GM12878 (cell line): ENCODE measurements at regions not wholly inside any gene's neighbourhood (a gene's known extent, or its start where the extent isn't known, plus 50 kb on each side); places are given as distances from the start of the nearest gene placed in this dataset.

Source experiments
- ATAC-seq: fragments of 200-7000 bp; cut with Tn5 transposase; 3 replicates; pipeline ENCODE4 v1.9.1; 2020; ENCODE audit warnings: mild to moderate bottlenecking, moderate library complexity
- BruUV-seq: library from RNA; stranded (reverse); fragments of 400-500 nt; replicated peaks from 2 replicates; lab custom pipeline; 2021; lab: Mats Ljungman, UMichigan
- CTCF ChIA-PET: fragments of 300-600 bp; sonication (Branson Sonifier 250); formaldehyde crosslinking; extraction: SDS; loops from one replicate; lab custom pipeline; 2021; ENCODE audit warnings: inconsistent platforms; lab: Yijun Ruan, JAX
- POLR2A ChIA-PET: fragments of 350-600 bp; formaldehyde crosslinking; extraction: SDS; loops from one replicate; lab custom pipeline; 2021; ENCODE audit warnings: inconsistent platforms; lab: Charles Lee
- RAD21 ChIA-PET: fragments of 300-600 bp; sonication (Branson Sonifier 250); formaldehyde crosslinking; loops from one replicate; lab custom pipeline; 2023; ENCODE audit warnings: antibody characterized with exemption; ENCODE audit not compliant: unreplicated experiment; lab: Charles Lee
- SMC1A ChIA-PET: fragments of 300-600 bp; sonication (Branson Sonifier 250); formaldehyde crosslinking; loops from one replicate; lab custom pipeline; 2023; ENCODE audit not compliant: unreplicated experiment, uncharacterized antibody; lab: Charles Lee
- DNase-seq: peaks from one replicate; pipeline ENCODE4 v3.0.0-alpha.2; 2011; ENCODE audit warnings: low read depth, low spot score
- FAIRE-seq: peaks from 3 replicates; lab custom pipeline; 2011; peaks lifted over from hg19 to GRCh38; lab: Jason Lieb, UNC
- H2AFZ ChIP-seq: 2 replicates; pipeline ENCODE4 v1.6.0; 2011; ENCODE audit warnings: low read depth, low read length, control low read depth; ENCODE audit not compliant: control insufficient read depth
- H3K27ac ChIP-seq: 2 replicates; pipeline ENCODE4 v1.5.1; 2011; ENCODE audit warnings: control low read depth; ENCODE audit not compliant: control insufficient read depth, insufficient read depth
- H3K27me3 ChIP-seq, 2 experiments: replicated peaks in 1 of 2; 2 replicates each; pipeline versions ENCODE4 v1.6.0 to v1.6.1; 2011; ENCODE audit warnings: low read length in 1 of 2; ENCODE audit not compliant: control insufficient read depth in 2 of 2, insufficient read depth in 2 of 2
- H3K36me3 ChIP-seq, 2 experiments: 2 replicates each; pipeline ENCODE4 v1.5.1; 2011; ENCODE audit warnings: low read length in 1 of 2; ENCODE audit not compliant: control insufficient read depth in 2 of 2, insufficient read depth in 2 of 2
- H3K4me1 ChIP-seq: 2 replicates; pipeline ENCODE4 v1.6.1; 2011; ENCODE audit warnings: mild to moderate bottlenecking, low read length, moderate library complexity, mixed read lengths; ENCODE audit not compliant: control insufficient read depth, insufficient read depth
- H3K4me2 ChIP-seq: 2 replicates; pipeline ENCODE4 v1.6.0; 2011; ENCODE audit warnings: control low read depth; ENCODE audit not compliant: control insufficient read depth, insufficient read depth
- H3K4me3 ChIP-seq: fragments of 200-600 bp; sonication (generic); 2 replicates; pipeline ENCODE4 v1.5.1; 2016
- H3K79me2 ChIP-seq: 2 replicates; pipeline ENCODE4 v1.6.0; 2011; ENCODE audit warnings: low read length; ENCODE audit not compliant: control insufficient read depth, insufficient read depth
- H3K9ac ChIP-seq: 2 replicates; pipeline ENCODE4 v1.8.0; 2011; ENCODE audit warnings: low read length, control low read depth, mixed read lengths; ENCODE audit not compliant: control insufficient read depth, insufficient read depth
- H3K9me3 ChIP-seq: replicated peaks from 3 replicates; pipeline ENCODE4 v1.5.1; 2011; ENCODE audit warnings: mild to moderate bottlenecking, low read length; ENCODE audit not compliant: control insufficient read depth, insufficient read depth
- H4K20me1 ChIP-seq: 2 replicates; pipeline ENCODE4 v1.6.0; 2011; ENCODE audit not compliant: control insufficient read depth, insufficient read depth
- FOS ChIP-seq: IDR thresholded peaks from 3 replicates; pipeline ENCODE4 v1.6.1; 2011; ENCODE audit warnings: borderline replicate concordance; ENCODE audit not compliant: insufficient read length; ENCODE audit errors: extremely low read depth
- RELA ChIP-seq: fragments of 450-650 bp; IDR thresholded peaks from 2 replicates; pipeline ENCODE4 v1.8.0; 2014; ENCODE audit warnings: borderline replicate concordance; ENCODE audit not compliant: partially characterized antibody
- WGBS: methylation state at CpG from one replicate; pipeline ENCODE4 v1.1.6; 2016; ENCODE audit warnings: low lambda C conversion rate; ENCODE audit not compliant: insufficient replicate concordance, insufficient coverage; ENCODE audit errors: missing lambda C conversion rate; 5-methylcytosine and 5-hydroxymethylcytosine counted together
- in situ Hi-C: fragments of 300-500 bp; cut with MboI; formaldehyde crosslinking; loops from 9 replicates; pipeline ENCODE4 v1.14.3; 2018; ENCODE audit warnings: mixed read lengths
- intact Hi-C: fragments of 100-400 bp; cut with micrococcal nuclease; formaldehyde crosslinking; loops from one replicate; pipeline ENCODE4 v1.14.2; 2022; ENCODE audit not compliant: unreplicated experiment
- TF ChIP-seq, protein P1 (sequence below): fragments of 450-650 bp; formaldehyde crosslinking; IDR thresholded peaks from 2 replicates; pipeline ENCODE4 v1.4.0; 2022; ENCODE audit warnings: mild to moderate bottlenecking, moderate library complexity
- TF ChIP-seq, protein P2 (sequence below): fragments of 450-650 bp; formaldehyde crosslinking; IDR thresholded peaks from 2 replicates; pipeline ENCODE4 v1.4.0; 2020; ENCODE audit warnings: mild to moderate bottlenecking, moderate library complexity

DNA sequence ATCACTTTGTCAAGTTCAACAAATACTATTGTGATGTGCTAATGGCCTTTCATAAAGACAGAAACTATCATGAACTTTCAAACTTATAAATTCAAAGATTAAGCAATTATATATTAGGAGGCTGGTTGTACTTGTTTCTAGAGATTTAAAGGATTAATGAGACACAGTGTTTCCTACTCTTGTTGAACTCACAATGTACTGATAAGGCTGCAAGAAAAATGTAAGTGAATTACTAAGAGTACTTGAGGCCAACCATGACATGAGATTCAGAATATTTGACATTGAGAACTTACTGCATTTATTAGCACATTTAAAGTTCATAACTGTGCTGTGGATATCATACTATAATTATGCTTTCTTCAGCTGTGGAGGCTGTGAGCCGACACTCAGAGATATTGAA, 1210.5 kb upstream of the SORCS1 start:
- no peaks in the 10 kb centered on the region for H4K20me1 ChIP-seq
- DNase-seq (no peak), FAIRE-seq (no peak), ATAC-seq (no peak)
- H2AFZ ChIP-seq = no peak overlapping the region
- H3K9ac ChIP-seq = no peak overlapping the region
- no peaks in the 10 kb centered on the region for H3K27me3 ChIP-seq
- BruUV-seq = no TSS peak
- 42% methylated on average over 1 of the region's 1 CpG for WGBS
- intact Hi-C loops = no loop called here
- ChIA-PET POLR2A (no interaction called here), RAD21 (no interaction called here), CTCF (no interaction called here), SMC1A (no interaction called here)
- TF ChIP-seq RELA = no peak
- TF ChIP-seq, protein P1, sequence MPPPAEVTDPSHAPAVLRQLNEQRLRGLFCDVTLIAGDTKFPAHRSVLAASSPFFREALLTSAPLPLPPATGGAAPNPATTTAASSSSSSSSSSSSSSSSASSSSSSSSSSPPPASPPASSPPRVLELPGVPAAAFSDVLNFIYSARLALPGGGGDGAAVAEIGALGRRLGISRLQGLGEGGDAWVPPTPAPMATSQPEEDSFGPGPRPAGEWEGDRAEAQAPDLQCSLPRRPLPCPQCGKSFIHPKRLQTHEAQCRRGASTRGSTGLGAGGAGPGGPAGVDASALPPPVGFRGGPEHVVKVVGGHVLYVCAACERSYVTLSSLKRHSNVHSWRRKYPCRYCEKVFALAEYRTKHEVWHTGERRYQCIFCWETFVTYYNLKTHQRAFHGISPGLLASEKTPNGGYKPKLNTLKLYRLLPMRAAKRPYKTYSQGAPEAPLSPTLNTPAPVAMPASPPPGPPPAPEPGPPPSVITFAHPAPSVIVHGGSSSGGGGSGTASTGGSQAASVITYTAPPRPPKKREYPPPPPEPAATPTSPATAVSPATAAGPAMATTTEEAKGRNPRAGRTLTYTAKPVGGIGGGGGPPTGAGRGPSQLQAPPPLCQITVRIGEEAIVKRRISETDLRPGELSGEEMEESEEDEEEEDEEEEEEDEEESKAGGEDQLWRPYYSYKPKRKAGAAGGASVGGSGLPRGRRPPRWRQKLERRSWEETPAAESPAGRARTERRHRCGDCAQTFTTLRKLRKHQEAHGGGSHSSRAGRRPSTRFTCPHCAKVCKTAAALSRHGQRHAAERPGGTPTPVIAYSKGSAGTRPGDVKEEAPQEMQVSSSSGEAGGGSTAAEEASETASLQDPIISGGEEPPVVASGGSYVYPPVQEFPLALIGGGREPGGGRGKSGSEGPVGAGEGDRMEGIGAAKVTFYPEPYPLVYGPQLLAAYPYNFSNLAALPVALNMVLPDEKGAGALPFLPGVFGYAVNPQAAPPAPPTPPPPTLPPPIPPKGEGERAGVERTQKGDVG (CRISPR knock-in tag) = no peak
- TF ChIP-seq, protein P2, sequence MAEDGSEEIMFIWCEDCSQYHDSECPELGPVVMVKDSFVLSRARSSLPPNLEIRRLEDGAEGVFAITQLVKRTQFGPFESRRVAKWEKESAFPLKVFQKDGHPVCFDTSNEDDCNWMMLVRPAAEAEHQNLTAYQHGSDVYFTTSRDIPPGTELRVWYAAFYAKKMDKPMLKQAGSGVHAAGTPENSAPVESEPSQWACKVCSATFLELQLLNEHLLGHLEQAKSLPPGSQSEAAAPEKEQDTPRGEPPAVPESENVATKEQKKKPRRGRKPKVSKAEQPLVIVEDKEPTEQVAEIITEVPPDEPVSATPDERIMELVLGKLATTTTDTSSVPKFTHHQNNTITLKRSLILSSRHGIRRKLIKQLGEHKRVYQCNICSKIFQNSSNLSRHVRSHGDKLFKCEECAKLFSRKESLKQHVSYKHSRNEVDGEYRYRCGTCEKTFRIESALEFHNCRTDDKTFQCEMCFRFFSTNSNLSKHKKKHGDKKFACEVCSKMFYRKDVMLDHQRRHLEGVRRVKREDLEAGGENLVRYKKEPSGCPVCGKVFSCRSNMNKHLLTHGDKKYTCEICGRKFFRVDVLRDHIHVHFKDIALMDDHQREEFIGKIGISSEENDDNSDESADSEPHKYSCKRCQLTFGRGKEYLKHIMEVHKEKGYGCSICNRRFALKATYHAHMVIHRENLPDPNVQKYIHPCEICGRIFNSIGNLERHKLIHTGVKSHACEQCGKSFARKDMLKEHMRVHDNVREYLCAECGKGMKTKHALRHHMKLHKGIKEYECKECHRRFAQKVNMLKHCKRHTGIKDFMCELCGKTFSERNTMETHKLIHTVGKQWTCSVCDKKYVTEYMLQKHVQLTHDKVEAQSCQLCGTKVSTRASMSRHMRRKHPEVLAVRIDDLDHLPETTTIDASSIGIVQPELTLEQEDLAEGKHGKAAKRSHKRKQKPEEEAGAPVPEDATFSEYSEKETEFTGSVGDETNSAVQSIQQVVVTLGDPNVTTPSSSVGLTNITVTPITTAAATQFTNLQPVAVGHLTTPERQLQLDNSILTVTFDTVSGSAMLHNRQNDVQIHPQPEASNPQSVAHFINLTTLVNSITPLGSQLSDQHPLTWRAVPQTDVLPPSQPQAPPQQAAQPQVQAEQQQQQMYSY (CRISPR knock-in tag) = no peak
- no peak for TF ChIP-seq FOS
- no peaks in the 10 kb centered on the region for H3K36me3 ChIP-seq
- H3K9me3 ChIP-seq = no peaks in the 10 kb centered on the region
- H3K4me1 ChIP-seq = no peaks in the 10 kb centered on the region
- in situ Hi-C loops = no loop called here
- no peak overlapping the region for H3K4me3 ChIP-seq
- H3K79me2 ChIP-seq = no peaks in the 10 kb centered on the region
- no peak overlapping the region for H3K27ac ChIP-seq
- no peak overlapping the region for H3K4me2 ChIP-seq
